Gastroesophageal sphincter (tissue), 4 donors: ENCODE measurements at regions not wholly inside any gene's neighbourhood (a gene's known extent, or its start where the extent isn't known, plus 50 kb on each side); places are given as distances from the start of the nearest gene placed in this dataset.

Experiments
- ATAC-seq: fragments of 150-250 bp; one replicate; pipeline ENCODE4 v1.9.1; 2016; ENCODE audit warnings: mild to moderate bottlenecking, moderate library complexity
- H3K27ac ChIP-seq, 4 donors: fragments of 200-600 bp; sonication (generic) in 3 of 4; 1 replicate in 3 of 4; 2 replicates in 1 of 4; pipeline ENCODE4 v1.5.1; 2016 to 2019
- H3K27me3 ChIP-seq: fragments of 200-600 bp; sonication (generic); one replicate; pipeline ENCODE4 v1.5.1; 2019
- H3K36me3 ChIP-seq, 2 donors: fragments of 200-600 bp; sonication (generic); one replicate each; pipeline ENCODE4 v1.5.1; 2019; ENCODE audit warnings: control low read depth in 1 of 2
- H3K4me1 ChIP-seq, 3 donors: fragments of 200-600 bp; sonication (generic); 1 replicate in 2 of 3; 2 replicates in 1 of 3; pipeline ENCODE4 v1.5.1; 2016 to 2019; ENCODE audit warnings: control low read depth in 2 of 3
- H3K4me3 ChIP-seq, 2 donors: fragments of 200-600 bp; sonication (generic); one replicate each; pipeline ENCODE4 v1.5.1; 2019; ENCODE audit warnings: mild to moderate bottlenecking in 1 of 2, moderate library complexity in 1 of 2
- H3K9me3 ChIP-seq, 3 donors: fragments of 200-600 bp; sonication (generic); one replicate each; pipeline ENCODE4 v1.5.1; 2017 to 2019; ENCODE audit warnings: control low read depth in 2 of 3
- CTCF ChIP-seq, 4 experiments: fragments of 200-600 bp in 2 of 4; fragments of 450-650 bp in 2 of 4; sonication (generic) in 1 of 4; IDR thresholded peaks; one replicate each; pipeline ENCODE4 v1.5.1; 2017 to 2019; ENCODE audit warnings: antibody characterized with exemption in 4 of 4, mild to moderate bottlenecking in 2 of 4, moderate library complexity in 2 of 4
- EP300 ChIP-seq: sonication (generic); formaldehyde crosslinking; IDR thresholded peaks from one replicate; pipeline ENCODE4 v1.6.1; 2017; ENCODE audit warnings: antibody characterized with exemption, mild to moderate bottlenecking
- POLR2A ChIP-seq, 2 donors: fragments of 450-650 bp; IDR thresholded peaks; one replicate each; pipeline ENCODE4 v1.6.1; 2017; ENCODE audit warnings: antibody characterized with exemption in 2 of 2, mild to moderate bottlenecking in 2 of 2, moderate library complexity in 1 of 2
- POLR2AphosphoS5 ChIP-seq: sonication (generic); formaldehyde crosslinking; IDR thresholded peaks from one replicate; pipeline ENCODE4 v1.6.1; 2017; ENCODE audit warnings: antibody characterized with exemption
- WGBS, 2 donors: methylation state at CpG; one replicate each; pipeline ENCODE4 v1.1.5; 2018; ENCODE audit warnings: low coverage in 1 of 2; 5-methylcytosine and 5-hydroxymethylcytosine counted together

GRCh38 chr5:167966979-167967378 lies 324.5 kb upstream of the WWC1 start:
- Histone ChIP-seq H3K27me3 (no peaks in the 10 kb centered on the region), H3K27ac (no peak overlapping the region), H3K9me3 (no peaks in the 10 kb centered on the region), H3K4me3 (no peak overlapping the region), H3K4me1 (peaks cover 0 to 5% (median 0%) of the 10 kb centered on the region in 3 donors), H3K36me3 (no peaks in the 10 kb centered on the region)
- 52 to 63% methylated on average over 3 of the region's 3 CpGs for WGBS, 2 donors
- ATAC-seq, result no peak
- TF ChIP-seq POLR2AphosphoS5, result no peak
- no peak for TF ChIP-seq EP300
- no peak for TF ChIP-seq POLR2A (IDR thresholded peaks at IDR 0.05)
- no peak for TF ChIP-seq CTCF (IDR thresholded peaks at IDR 0.05)

DNA sequence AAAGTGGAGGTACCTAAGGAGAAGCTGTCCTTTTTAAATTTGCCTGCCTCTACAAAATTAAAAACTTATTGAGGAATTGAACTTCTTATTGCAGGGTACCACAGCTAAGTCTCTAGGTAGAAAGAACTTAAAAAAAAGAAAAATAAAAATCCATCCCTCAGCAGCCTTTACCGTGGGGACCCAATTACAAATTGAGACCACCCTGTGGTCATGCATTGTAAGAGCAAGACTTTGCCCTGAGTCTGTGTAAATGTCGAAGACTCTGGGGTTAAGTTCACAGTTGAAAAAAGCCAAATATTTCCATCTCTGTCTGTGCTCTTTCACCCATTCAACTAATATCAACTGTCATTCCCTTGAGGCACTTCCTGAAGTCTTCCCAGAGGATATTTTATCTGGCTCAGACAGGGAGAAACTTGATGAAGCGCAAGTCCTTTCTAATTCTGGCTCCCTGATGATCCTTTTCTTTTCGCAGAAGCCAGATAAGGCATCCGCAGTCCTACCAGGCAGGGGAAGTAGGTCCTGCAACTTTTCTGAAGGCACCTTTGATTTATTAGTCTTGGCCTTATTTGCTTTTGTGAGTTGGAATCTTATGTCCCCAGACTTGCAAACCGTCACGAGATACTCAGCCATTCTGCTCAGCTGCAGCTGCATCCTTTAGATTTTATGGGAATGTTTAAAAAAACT lies 323.8 kb upstream of the WWC1 start:
- Histone ChIP-seq H3K36me3 (no peaks in the 10 kb centered on the region), H3K9me3 (no peaks in the 10 kb centered on the region), H3K27me3 (no peaks in the 10 kb centered on the region), H3K4me3 (no peak overlapping the region), H3K27ac (no peak overlapping the region), H3K4me1 (peaks cover 0 to 5% (median 0%) of the 10 kb centered on the region in 3 donors)
- TF ChIP-seq EP300 (no peak), POLR2AphosphoS5 (no peak), CTCF (IDR thresholded peaks at IDR 0.05) (no peak), POLR2A (IDR thresholded peaks at IDR 0.05) (no peak)
- ATAC-seq, result no peak
- WGBS, 2 donors, result 18 to 40% methylated on average over 7 of the region's 7 CpGs

- H3K9me3 ChIP-seq, result no peaks in the 10 kb centered on the region
- TF ChIP-seq POLR2A (IDR thresholded peaks at IDR 0.05) (no peak), CTCF (IDR thresholded peaks at IDR 0.05) (no peak), POLR2AphosphoS5 (no peak), EP300 (no peak)
- H3K4me1 ChIP-seq, result peaks cover 0 to 5% (median 0%) of the 10 kb centered on the region in 3 donors
- H3K36me3 ChIP-seq, result no peaks in the 10 kb centered on the region
- H3K27ac ChIP-seq, result no peak overlapping the region
- 87 to 92% methylated on average over 3 to 4 of the region's 4 CpGs for WGBS, 2 donors
- no peak for ATAC-seq
- no peak overlapping the region for H3K4me3 ChIP-seq
- no peaks in the 10 kb centered on the region for H3K27me3 ChIP-seq
Measured at GRCh38 chr5:167968837-167969236, 322.6 kb upstream of the WWC1 start.

DNA sequence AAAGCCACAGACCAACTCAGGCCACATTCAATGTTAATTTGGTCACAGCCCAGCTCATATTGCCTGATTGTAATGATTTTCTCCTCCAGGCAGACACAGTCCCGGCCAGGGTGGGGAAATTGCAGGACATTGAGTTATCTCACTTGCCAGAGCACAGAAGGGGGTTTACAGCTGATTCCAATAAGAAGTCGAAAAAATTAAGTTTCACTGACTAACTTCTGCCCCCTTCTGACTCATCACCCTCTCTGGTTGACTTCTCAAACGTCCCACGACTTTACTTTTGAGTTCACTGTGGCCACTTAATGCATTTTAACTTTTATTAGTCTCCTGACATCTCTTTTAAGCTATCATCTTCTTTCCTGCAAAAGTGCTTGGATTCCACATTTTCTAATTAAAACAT lies 321.4 kb upstream of the WWC1 start:
- no peak for TF ChIP-seq EP300
- TF ChIP-seq POLR2AphosphoS5, result no peak
- TF ChIP-seq CTCF (IDR thresholded peaks at IDR 0.05), result no peak
- TF ChIP-seq POLR2A (IDR thresholded peaks at IDR 0.05), result no peak
- Histone ChIP-seq H3K4me1 (no peaks in the 10 kb centered on the region), H3K4me3 (no peak overlapping the region), H3K9me3 (no peaks in the 10 kb centered on the region), H3K36me3 (no peaks in the 10 kb centered on the region), H3K27me3 (no peaks in the 10 kb centered on the region), H3K27ac (no peak overlapping the region)
- no peak for ATAC-seq
- WGBS, 2 donors, result 61 to 63% methylated on average over 2 to 4 of the region's 4 CpGs

DNA sequence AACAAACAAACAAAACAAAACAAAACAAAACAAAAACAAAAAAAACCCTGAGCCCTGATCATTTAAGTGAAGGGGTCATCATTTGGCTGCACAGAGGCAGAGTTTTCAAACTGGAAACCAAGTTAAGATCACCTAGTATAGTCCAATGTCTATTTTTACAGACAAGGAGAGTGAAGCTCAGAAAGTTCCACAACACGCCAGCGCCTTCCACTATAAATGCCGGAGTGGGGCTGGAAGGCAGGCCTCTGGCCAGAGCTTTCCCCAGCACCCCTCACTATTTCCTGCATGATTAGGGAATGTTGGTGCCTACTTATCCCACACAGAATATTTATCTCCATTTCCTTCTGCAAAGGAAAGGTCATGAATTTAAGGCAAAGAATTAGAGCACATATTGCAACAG lies 319.7 kb upstream of the WWC1 start:
- Histone ChIP-seq H3K9me3 (no peaks in the 10 kb centered on the region), H3K4me1 (no peaks in the 10 kb centered on the region), H3K27me3 (no peaks in the 10 kb centered on the region), H3K27ac (no peak overlapping the region), H3K36me3 (no peaks in the 10 kb centered on the region), H3K4me3 (no peak overlapping the region)
- no peak for ATAC-seq
- TF ChIP-seq EP300, result no peak
- TF ChIP-seq POLR2AphosphoS5, result no peak
- TF ChIP-seq CTCF (IDR thresholded peaks at IDR 0.05), result no peak
- TF ChIP-seq POLR2A (IDR thresholded peaks at IDR 0.05), result no peak
- 89 to 93% methylated on average over 3 of the region's 3 CpGs for WGBS, 2 donors
